GM12873 (cell line): ENCODE measurements at regions not wholly inside any gene's neighbourhood (a gene's known extent, or its start where the extent isn't known, plus 50 kb on each side); places are given as distances from the start of the nearest gene placed in this dataset.

Source experiments
- TF ChIP-seq, protein P1 (sequence below): IDR thresholded peaks from 2 replicates; pipeline ENCODE4 v1.5.1; 2012; ENCODE audit warnings: low read depth, mild to moderate bottlenecking, moderate library complexity, low read length, control low read depth; ENCODE audit not compliant: insufficient read depth; ENCODE audit errors: missing control alignments

DNA sequence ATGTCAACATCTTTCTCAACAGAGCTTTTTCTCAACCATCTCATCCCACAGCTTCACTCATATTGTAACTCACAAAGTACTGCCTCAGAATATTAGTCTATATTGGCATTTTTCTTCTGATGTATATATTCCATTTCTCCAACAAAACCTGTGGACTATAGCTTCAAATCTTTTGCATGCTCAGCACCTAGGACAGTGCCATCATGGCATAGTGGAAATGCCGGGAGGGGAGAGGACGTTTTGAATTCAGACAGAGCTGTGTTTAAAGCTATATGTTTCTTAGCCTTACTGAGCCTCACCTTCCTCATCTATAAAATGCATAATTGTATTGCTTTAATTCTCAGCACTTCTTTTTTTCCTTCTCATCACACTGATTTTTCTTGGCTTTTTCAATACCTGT is 452.6 kb downstream of the GALC start:
- TF ChIP-seq, protein P1, sequence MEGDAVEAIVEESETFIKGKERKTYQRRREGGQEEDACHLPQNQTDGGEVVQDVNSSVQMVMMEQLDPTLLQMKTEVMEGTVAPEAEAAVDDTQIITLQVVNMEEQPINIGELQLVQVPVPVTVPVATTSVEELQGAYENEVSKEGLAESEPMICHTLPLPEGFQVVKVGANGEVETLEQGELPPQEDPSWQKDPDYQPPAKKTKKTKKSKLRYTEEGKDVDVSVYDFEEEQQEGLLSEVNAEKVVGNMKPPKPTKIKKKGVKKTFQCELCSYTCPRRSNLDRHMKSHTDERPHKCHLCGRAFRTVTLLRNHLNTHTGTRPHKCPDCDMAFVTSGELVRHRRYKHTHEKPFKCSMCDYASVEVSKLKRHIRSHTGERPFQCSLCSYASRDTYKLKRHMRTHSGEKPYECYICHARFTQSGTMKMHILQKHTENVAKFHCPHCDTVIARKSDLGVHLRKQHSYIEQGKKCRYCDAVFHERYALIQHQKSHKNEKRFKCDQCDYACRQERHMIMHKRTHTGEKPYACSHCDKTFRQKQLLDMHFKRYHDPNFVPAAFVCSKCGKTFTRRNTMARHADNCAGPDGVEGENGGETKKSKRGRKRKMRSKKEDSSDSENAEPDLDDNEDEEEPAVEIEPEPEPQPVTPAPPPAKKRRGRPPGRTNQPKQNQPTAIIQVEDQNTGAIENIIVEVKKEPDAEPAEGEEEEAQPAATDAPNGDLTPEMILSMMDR: no peak

- TF ChIP-seq, protein P1: no peak
These were observed 463.9 kb downstream of the GALC start for GRCh38 chr14:87529081-87529480.

GRCh38 chr14:87526731-87527130 is 466.3 kb downstream of the GALC start:
- TF ChIP-seq, protein P1: no peak

- TF ChIP-seq, protein P1: no peak
These were observed 469.0 kb downstream of the GALC start for GRCh38 chr14:87524011-87524410.

DNA sequence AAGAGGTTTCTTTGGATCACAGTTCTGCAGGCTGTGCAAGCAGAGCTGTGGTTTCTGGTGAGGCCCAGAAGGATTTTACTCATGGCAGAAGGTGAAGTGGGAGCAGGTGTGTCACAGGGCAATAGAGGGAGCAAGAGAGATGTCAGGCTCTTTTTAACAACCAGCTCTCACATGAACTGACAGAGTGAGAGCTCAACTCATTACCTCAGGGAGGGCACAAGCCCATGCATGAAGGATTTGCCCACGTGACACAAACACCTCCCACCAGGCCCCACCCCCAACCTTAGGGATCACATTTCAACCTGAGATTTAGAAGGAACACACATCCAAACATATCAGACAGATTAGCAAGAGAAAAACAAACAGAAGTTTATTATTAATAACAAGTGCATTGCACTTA is 470.4 kb downstream of the GALC start:
- TF ChIP-seq, protein P1: no peak

- TF ChIP-seq, protein P1: no peak
These were observed 484.6 kb downstream of the GALC start for GRCh38 chr14:87508333-87508732.

- TF ChIP-seq, protein P1: no peak
These were observed 489.3 kb downstream of the GALC start for GRCh38 chr14:87503711-87504110.
